Panc1 (cell line): ENCODE measurements at regions not wholly inside any gene's neighbourhood (a gene's known extent, or its start where the extent isn't known, plus 50 kb on each side); places are given as distances from the start of the nearest gene placed in this dataset.

Experiments used
- ATAC-seq: fragments of 200-7000 bp; cut with Tn5 transposase; 2 replicates; pipeline ENCODE4 v1.9.1; 2020; ENCODE audit warnings: mild to moderate bottlenecking, moderate library complexity
- BruUV-seq: library from RNA; stranded (reverse); fragments of 400-500 nt; replicated peaks from 2 replicates; lab custom pipeline; 2021; lab: Mats Ljungman, UMichigan
- CTCF ChIA-PET: fragments of 300-600 bp; sonication (Branson Sonifier 250); formaldehyde crosslinking; loops from one replicate; lab custom pipeline; 2022; ENCODE audit warnings: antibody characterized with exemption; lab: Charles Lee
- POLR2A ChIA-PET: fragments of 300-600 bp; sonication (Branson Sonifier 250); formaldehyde crosslinking; loops from one replicate; lab custom pipeline; 2022; ENCODE audit warnings: antibody characterized with exemption; lab: Charles Lee
- DNase-seq: peaks from one replicate; pipeline ENCODE4 v3.0.0-alpha.2; 2010; ENCODE audit warnings: low read depth, low spot score
- H3K27ac ChIP-seq: 2 replicates; pipeline ENCODE4 v1.5.1; 2011; ENCODE audit warnings: mild to moderate bottlenecking, low read length, inconsistent platforms
- H3K27me3 ChIP-seq: fragments of 200-500 bp; sonication (Bioruptor generic); 2 replicates; pipeline ENCODE4 v1.6.0; 2014; ENCODE audit warnings: low read length, inconsistent platforms; ENCODE audit not compliant: control insufficient read depth, insufficient read depth
- H3K36me3 ChIP-seq: fragments of 200-500 bp; sonication (Bioruptor generic); 2 replicates; pipeline ENCODE4 v1.5.1; 2014; ENCODE audit warnings: inconsistent platforms, mild to moderate bottlenecking, low read length, moderate library complexity; ENCODE audit not compliant: control insufficient read depth, insufficient read depth
- H3K4me1 ChIP-seq: 2 replicates; pipeline ENCODE4 v1.5.1; 2011; ENCODE audit warnings: inconsistent platforms, mild to moderate bottlenecking, low read length, moderate library complexity; ENCODE audit not compliant: control insufficient read depth, insufficient read depth
- H3K4me3 ChIP-seq, 2 experiments: 2 replicates each; pipeline ENCODE4 v1.5.1; 2011 to 2012; ENCODE audit warnings: low read depth in 2 of 2, low read length in 2 of 2, mild to moderate bottlenecking in 2 of 2, inconsistent platforms in 1 of 2, moderate library complexity in 1 of 2
- H3K9me3 ChIP-seq: fragments of 200-500 bp; sonication (Bioruptor generic); 2 replicates; pipeline ENCODE4 v1.5.1; 2014; ENCODE audit warnings: low read depth, mild to moderate bottlenecking, inconsistent platforms, low read length, moderate library complexity; ENCODE audit not compliant: control insufficient read depth, insufficient read depth
- CTCF ChIP-seq: fragments of 450-650 bp; IDR thresholded peaks from 2 replicates; pipeline ENCODE4 v1.5.1; 2017; ENCODE audit warnings: mild to moderate bottlenecking
- POLR2AphosphoS5 ChIP-seq: IDR thresholded peaks from 2 replicates; pipeline ENCODE4 v1.6.1; 2012; ENCODE audit warnings: mild to moderate bottlenecking, low read depth, low read length, moderate library complexity
- REST ChIP-seq, 2 experiments: IDR thresholded peaks; 2 replicates each; pipeline ENCODE4 v1.6.1; 2011 to 2012; ENCODE audit warnings: low read depth in 2 of 2, control low read depth in 1 of 2, low read length in 1 of 2, mild to moderate bottlenecking in 1 of 2, moderate library complexity in 1 of 2; ENCODE audit not compliant: insufficient read depth in 1 of 2
- SIN3A ChIP-seq: IDR thresholded peaks from 2 replicates; pipeline ENCODE4 v1.6.1; 2012; ENCODE audit warnings: low read depth, mild to moderate bottlenecking, low read length, moderate library complexity, borderline replicate concordance; ENCODE audit not compliant: insufficient read depth
- TCF7L2 ChIP-seq: IDR thresholded peaks from 2 replicates; pipeline ENCODE4 v1.6.1; 2011; ENCODE audit warnings: mild to moderate bottlenecking, low read depth, low read length, inconsistent platforms
- in situ Hi-C: cut with HindIII; loops from 2 replicates; pipeline ENCODE4 v1.10.0; 2016; ENCODE audit warnings: low sequenced_read_pairs, low pct_unique_long_range_greater_than_20kb
- intact Hi-C: fragments of 100-400 bp; cut with micrococcal nuclease; formaldehyde crosslinking; loops from one replicate; pipeline ENCODE4 v1.10.0; 2022; ENCODE audit not compliant: unreplicated experiment

GRCh38 chr3:83393276-83393675 is 1565.5 kb upstream of the CADM2 start:
- H3K27me3 ChIP-seq: no peaks in the 10 kb centered on the region
- ChIA-PET CTCF (no interaction called here), POLR2A (no interaction called here)
- no TSS peak for BruUV-seq
- TF ChIP-seq CTCF: no peak
- TF ChIP-seq POLR2AphosphoS5: no peak
- TF ChIP-seq SIN3A: no peak
- no peak for TF ChIP-seq TCF7L2
- no peak for TF ChIP-seq REST (IDR thresholded peaks at IDR 0.05; ENCODE audit: insufficient read depth in 1 of 2, low read depth in 2 of 2, low read length in 1 of 2)
- no peaks in the 10 kb centered on the region for H3K4me1 ChIP-seq
- H3K4me3 ChIP-seq: no peak overlapping the region
- DNase-seq (no peak), ATAC-seq (no peak)
- intact Hi-C loops: no loop called here
- in situ Hi-C loops: no loop called here
- no peak overlapping the region for H3K27ac ChIP-seq
- no peaks in the 10 kb centered on the region for H3K36me3 ChIP-seq
- H3K9me3 ChIP-seq: no peaks in the 10 kb centered on the region

- no peak overlapping the region for H3K27ac ChIP-seq
- BruUV-seq: no TSS peak
- no peak for ATAC-seq
- H3K4me3 ChIP-seq: no peak overlapping the region
- CTCF ChIA-PET: no interaction called here
- intact Hi-C loops: no loop called here
- no peaks in the 10 kb centered on the region for H3K9me3 ChIP-seq
- TF ChIP-seq SIN3A (no peak), CTCF (no peak), TCF7L2 (no peak), POLR2AphosphoS5 (no peak), REST (IDR thresholded peaks at IDR 0.05; ENCODE audit: insufficient read depth in 1 of 2, low read depth in 2 of 2, low read length in 1 of 2) (no peak)
- H3K4me1 ChIP-seq: no peaks in the 10 kb centered on the region
- no peaks in the 10 kb centered on the region for H3K27me3 ChIP-seq
- in situ Hi-C loops: no loop called here
- no peak for DNase-seq
- no peaks in the 10 kb centered on the region for H3K36me3 ChIP-seq
- POLR2A ChIA-PET: no interaction called here
These were observed 1554.9 kb upstream of the CADM2 start for GRCh38 chr3:83403927-83404326.
